OCI-LY7 (cell line): ENCODE measurements at regions not wholly inside any gene's neighbourhood (a gene's known extent, or its start where the extent isn't known, plus 50 kb on each side); places are given as distances from the start of the nearest gene placed in this dataset.

Source experiments
- CTCF ChIP-seq: fragments of 200-600 bp; sonication (generic); conservative IDR thresholded peaks from 2 replicates; pipeline ENCODE4 v1.5.1; 2014; ENCODE audit warnings: mild to moderate bottlenecking, antibody characterized with exemption, low read length, moderate library complexity, mixed read lengths
- EZH2phosphoT487 ChIP-seq: fragments of 200-600 bp; sonication (generic); IDR thresholded peaks from 2 replicates; pipeline ENCODE4 v1.6.1; 2018; ENCODE audit warnings: low read depth, borderline replicate concordance, mild to moderate bottlenecking, mixed run types, antibody characterized with exemption, low read length, moderate library complexity, mixed read lengths

- no peak for TF ChIP-seq CTCF
- TF ChIP-seq EZH2phosphoT487: no peak
Measured at GRCh38 chr6:103719545-103719944, 1140.2 kb downstream of the HACE1 start.
